ENCODE measurements at regions not wholly inside any gene's neighbourhood (a gene's known extent, or its start where the extent isn't known, plus 50 kb on each side); places are given as distances from the start of the nearest gene placed in this dataset.

- TF ChIP-seq GATA2 (IDR thresholded peaks at IDR 0.05; ENCODE audit: low read depth, low read length) (no peak), GATA3 (IDR thresholded peaks at IDR 0.05; ENCODE audit: low read depth, low read length) (no peak)
Measured at GRCh38 chr2:104583811-104584210, 270.1 kb upstream of the POU3F3 start.
